ENCODE measurements at regions not wholly inside any gene's neighbourhood (a gene's known extent, or its start where the extent isn't known, plus 50 kb on each side); places are given as distances from the start of the nearest gene placed in this dataset.

DNA sequence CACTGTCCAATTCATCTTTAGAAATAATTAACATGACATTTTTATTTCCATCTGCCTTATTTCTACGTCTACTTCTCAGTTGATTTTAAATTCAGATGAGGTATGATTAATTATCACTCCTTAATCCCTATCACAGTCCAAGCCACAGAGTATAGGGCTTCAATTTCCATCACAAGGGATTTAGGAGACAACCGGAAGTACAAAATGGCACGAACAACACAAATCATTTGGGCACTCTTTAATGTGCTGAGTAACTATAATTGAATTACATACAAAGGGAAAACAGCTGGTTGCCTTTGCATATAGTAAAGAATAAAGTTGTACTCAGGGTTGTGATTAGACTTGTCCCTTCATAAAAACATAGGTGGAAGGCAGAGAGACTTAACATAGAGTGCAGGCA, 290.4 kb upstream of the MAGEB16 start:
- TF ChIP-seq ZNF274 (IDR thresholded peaks at IDR 0.05; ENCODE audit: low read length) (no peak), ZNF274 (tag by site-specific recombination; IDR thresholded peaks at IDR 0.05; ENCODE audit: borderline replicate concordance) (no peak), OSR2 (tag by site-specific recombination; IDR thresholded peaks at IDR 0.05) (no peak)

Measured in HEK293 (cell line).